ENCODE measurements at regions not wholly inside any gene's neighbourhood (a gene's known extent, or its start where the extent isn't known, plus 50 kb on each side); places are given as distances from the start of the nearest gene placed in this dataset.

GRCh38 chr1:212213784-212214183 is 71.4 kb upstream of the PPP2R5A start:
- intact Hi-C loops (cut with DNase I), result no loop called here
- ATAC-seq (no peak), DNase-seq (no peak)
- Histone ChIP-seq H3K27me3 (no peaks in the 10 kb centered on the region), H3K4me1 (peaks cover 0 to 7% (median 0%) of the 10 kb centered on the region in 4 donors), H3K9me3 (no peaks in the 10 kb centered on the region), H3K36me3 (no peaks in the 10 kb centered on the region), H3K4me3 (no peak overlapping the region), H3K27ac (no peak overlapping the region)
- WGBS (ENCODE audit: insufficient coverage, low coverage, low lambda C conversion rate, missing lambda C conversion rate), result 90% methylated on average over 2 of the region's 2 CpGs
- TF ChIP-seq POLR2A (IDR thresholded peaks at IDR 0.05) (no peak), CTCF (IDR thresholded peaks at IDR 0.05) (no peak)

GRCh38 chr1:212214325-212214724 is 70.9 kb upstream of the PPP2R5A start:
- no peak for ATAC-seq
- 80% methylated on average over 1 of the region's 1 CpG for WGBS (ENCODE audit: insufficient coverage, low coverage, low lambda C conversion rate, missing lambda C conversion rate)
- H3K27ac ChIP-seq, result no peak overlapping the region
- TF ChIP-seq CTCF (IDR thresholded peaks at IDR 0.05), result no peak
- TF ChIP-seq POLR2A (IDR thresholded peaks at IDR 0.05), result no peak
- H3K27me3 ChIP-seq, result no peaks in the 10 kb centered on the region
- no peaks in the 10 kb centered on the region for H3K9me3 ChIP-seq
- H3K36me3 ChIP-seq, result no peaks in the 10 kb centered on the region
- H3K4me3 ChIP-seq, result no peak overlapping the region
- intact Hi-C loops (cut with DNase I), result no loop called here
- peaks cover 0 to 7% (median 0%) of the 10 kb centered on the region in 4 donors for H3K4me1 ChIP-seq
- no peak for DNase-seq

- no peak for ATAC-seq
- H3K4me3 ChIP-seq, result no peak overlapping the region
- no peak overlapping the region for H3K27ac ChIP-seq
- H3K27me3 ChIP-seq, result no peaks in the 10 kb centered on the region
- no peaks in the 10 kb centered on the region for H3K36me3 ChIP-seq
- H3K4me1 ChIP-seq, result peaks cover 0 to 7% (median 0%) of the 10 kb centered on the region in 4 donors
- WGBS (ENCODE audit: insufficient coverage, low coverage, low lambda C conversion rate, missing lambda C conversion rate), result 100% methylated on average over 2 of the region's 3 CpGs
- no peaks in the 10 kb centered on the region for H3K9me3 ChIP-seq
- TF ChIP-seq POLR2A (IDR thresholded peaks at IDR 0.05), result no peak
- no peak for TF ChIP-seq CTCF (IDR thresholded peaks at IDR 0.05)
- intact Hi-C loops (cut with DNase I), result no loop called here
- no peak for DNase-seq
Measured at GRCh38 chr1:212215910-212216309, 69.3 kb upstream of the PPP2R5A start.

- DNase-seq, result no peak
- Histone ChIP-seq H3K27me3 (no peaks in the 10 kb centered on the region), H3K4me1 (peaks cover 0 to 5% (median 0%) of the 10 kb centered on the region in 4 donors), H3K4me3 (no peak overlapping the region), H3K27ac (no peak overlapping the region), H3K9me3 (no peaks in the 10 kb centered on the region), H3K36me3 (no peaks in the 10 kb centered on the region)
- intact Hi-C loops (cut with DNase I), result no loop called here
- no peak for TF ChIP-seq CTCF (IDR thresholded peaks at IDR 0.05)
- no peak for TF ChIP-seq POLR2A (IDR thresholded peaks at IDR 0.05)
- ATAC-seq, result no peak
- WGBS (ENCODE audit: insufficient coverage, low coverage, low lambda C conversion rate, missing lambda C conversion rate), result 100% methylated on average over 1 of the region's 3 CpGs
Measured at GRCh38 chr1:212217633-212218032, 67.6 kb upstream of the PPP2R5A start.

GRCh38 chr1:212218065-212218464 is 67.1 kb upstream of the PPP2R5A start:
- Histone ChIP-seq H3K27ac (no peak overlapping the region), H3K36me3 (no peaks in the 10 kb centered on the region), H3K4me3 (no peak overlapping the region), H3K4me1 (peaks cover 0 to under 1% (median 0%) of the 10 kb centered on the region in 4 donors), H3K9me3 (no peaks in the 10 kb centered on the region), H3K27me3 (no peaks in the 10 kb centered on the region)
- no peak for ATAC-seq
- intact Hi-C loops (cut with DNase I), result no loop called here
- TF ChIP-seq CTCF (IDR thresholded peaks at IDR 0.05) (no peak), POLR2A (IDR thresholded peaks at IDR 0.05) (no peak)
- 62% methylated on average over 4 of the region's 4 CpGs for WGBS (ENCODE audit: insufficient coverage, low coverage, low lambda C conversion rate, missing lambda C conversion rate)
- DNase-seq, result no peak
